DMS53 treated with DMSO at 0.1 percent for 48 hours (cell line): ENCODE measurements at regions not wholly inside any gene's neighbourhood (a gene's known extent, or its start where the extent isn't known, plus 50 kb on each side); places are given as distances from the start of the nearest gene placed in this dataset.
"Not testable (repeated sequence)": the region's sequence is repeated elsewhere in the genome, so short reads cannot be mapped to it uniquely, and the experiment has no call there.

Experiments used
- DNase-seq: peaks from one replicate; lab custom pipeline; 2025; ENCODE audit not compliant: unreplicated experiment; lab: John Stamatoyannopoulos, UW

- no peak for DNase-seq
These were observed 180.7 kb upstream of the IL15 start for GRCh38 chr4:141455651-141456050.

GRCh38 chr4:141457653-141458052 lies 178.7 kb upstream of the IL15 start:
- DNase-seq: no peak

- no peak for DNase-seq
These were observed 177.9 kb upstream of the IL15 start for GRCh38 chr4:141458501-141458900.

- DNase-seq: no peak
These were observed 177.4 kb upstream of the IL15 start for GRCh38 chr4:141459020-141459419.

GRCh38 chr4:141462361-141462760 lies 174.0 kb upstream of the IL15 start:
- DNase-seq: no peak

GRCh38 chr4:141463678-141464077 lies 172.7 kb upstream of the IL15 start:
- DNase-seq: no peak

- no peak for DNase-seq
These were observed 172.0 kb upstream of the IL15 start for GRCh38 chr4:141464366-141464765.

GRCh38 chr4:141465171-141465570 lies 171.2 kb upstream of the IL15 start:
- no peak for DNase-seq

- DNase-seq: no peak
These were observed 169.2 kb upstream of the IL15 start for GRCh38 chr4:141467225-141467624.

- DNase-seq: no peak
These were observed 167.0 kb upstream of the IL15 start for GRCh38 chr4:141469392-141469791.

GRCh38 chr4:141473026-141473540 lies 163.3 kb upstream of the IL15 start:
- no peak for DNase-seq

- DNase-seq: no peak
These were observed 162.4 kb upstream of the IL15 start for GRCh38 chr4:141473952-141474351.

GRCh38 chr4:141480950-141481349 lies 155.4 kb upstream of the IL15 start:
- no peak for DNase-seq

- DNase-seq: not testable (repeated sequence)
These were observed 152.1 kb upstream of the IL15 start for GRCh38 chr4:141484298-141484697.

GRCh38 chr4:141486375-141486997 lies 149.9 kb upstream of the IL15 start:
- no peak for DNase-seq

- no peak for DNase-seq
These were observed 138.8 kb upstream of the IL15 start for GRCh38 chr4:141497627-141498026.

- no peak for DNase-seq
These were observed 137.0 kb upstream of the IL15 start for GRCh38 chr4:141499261-141499853.

- no peak for DNase-seq
These were observed 135.0 kb upstream of the IL15 start for GRCh38 chr4:141501395-141501794.

- no peak for DNase-seq
These were observed 134.5 kb upstream of the IL15 start for GRCh38 chr4:141501931-141502330.

GRCh38 chr4:141502755-141503154 lies 133.6 kb upstream of the IL15 start:
- DNase-seq: no peak

- no peak for DNase-seq
These were observed 133.1 kb upstream of the IL15 start for GRCh38 chr4:141503260-141503659.

- no peak for DNase-seq
These were observed 125.3 kb upstream of the IL15 start for GRCh38 chr4:141511055-141511454.

GRCh38 chr4:141513866-141514265 lies 122.5 kb upstream of the IL15 start:
- DNase-seq: no peak
